ENCODE measurements at regions not wholly inside any gene's neighbourhood (a gene's known extent, or its start where the extent isn't known, plus 50 kb on each side); places are given as distances from the start of the nearest gene placed in this dataset.

DNA sequence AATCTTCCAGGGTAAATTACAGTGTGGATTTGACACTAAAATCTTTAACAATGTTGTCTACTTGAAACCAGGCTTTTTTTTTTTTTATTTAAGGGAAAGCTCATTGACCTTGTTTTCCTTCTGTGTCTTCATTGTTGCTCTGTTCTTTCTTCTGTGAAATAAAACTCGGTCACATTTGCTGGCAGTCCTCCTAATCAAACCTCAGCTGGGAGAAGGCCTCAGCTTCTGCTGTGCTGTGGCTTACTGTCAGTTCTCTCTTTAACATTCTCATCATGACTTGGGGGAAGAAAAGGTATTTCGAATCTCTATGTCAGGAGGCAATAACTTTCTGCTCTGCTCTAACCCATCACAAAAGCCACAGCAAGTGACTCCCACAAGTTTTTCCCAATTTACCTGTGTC, 268.9 kb downstream of the ZNF608 start:
- H3K27ac ChIP-seq (ENCODE audit: insufficient read depth in 1 of 2, low read depth in 1 of 2, low read length in 2 of 2, poor library complexity in 1 of 2, severe bottlenecking in 2 of 2), result no peak overlapping the region
- no peaks in the 10 kb centered on the region for H3K9me3 ChIP-seq (ENCODE audit: control extremely low read depth in 1 of 5, control insufficient read depth in 4 of 5, insufficient read depth in 2 of 5, low read depth in 1 of 5, low read length in 4 of 5)
- ChIA-PET POLR2A (no interaction called here), CTCF (no interaction called here)
- H3K36me3 ChIP-seq (ENCODE audit: control insufficient read depth in 4 of 4, insufficient read depth in 4 of 4, low read length in 3 of 4), result no peaks in the 10 kb centered on the region
- H3K27me3 ChIP-seq (replicated peaks in 2 of 5; ENCODE audit: control insufficient read depth in 4 of 5, insufficient read depth in 5 of 5, low read length in 4 of 5), result no peaks in the 10 kb centered on the region
- no peaks in the 10 kb centered on the region for H3K4me1 ChIP-seq (ENCODE audit: control extremely low read depth in 1 of 4, control insufficient read depth in 4 of 4, insufficient read depth in 4 of 4, low read length in 3 of 4)
- H3K4me3 ChIP-seq (ENCODE audit: control insufficient read depth in 1 of 7, extremely low read depth in 1 of 7, insufficient read depth in 4 of 7, low read depth in 2 of 7, low read length in 6 of 7), result no peak overlapping the region
- DNase-seq, result no peak
- WGBS (ENCODE audit: insufficient coverage), result 71% methylated on average over 1 of the region's 2 CpGs

- 83% methylated on average over 1 of the region's 1 CpG for whole genome bisulfite sequencing (ENCODE audit: insufficient coverage)
- no peak overlapping the region for H3K4me3 ChIP-seq (ENCODE audit: control insufficient read depth in 1 of 7, extremely low read depth in 1 of 7, insufficient read depth in 4 of 7, low read depth in 2 of 7, low read length in 6 of 7)
- ChIA-PET CTCF (no interaction called here), POLR2A (no interaction called here)
- no peaks in the 10 kb centered on the region for H3K9me3 ChIP-seq (ENCODE audit: control extremely low read depth in 1 of 5, control insufficient read depth in 4 of 5, insufficient read depth in 2 of 5, low read depth in 1 of 5, low read length in 4 of 5)
- no peak overlapping the region for H3K27ac ChIP-seq (ENCODE audit: insufficient read depth in 1 of 2, low read depth in 1 of 2, low read length in 2 of 2, poor library complexity in 1 of 2, severe bottlenecking in 2 of 2)
- DNase-seq, result no peak
- H3K4me1 ChIP-seq (ENCODE audit: control extremely low read depth in 1 of 4, control insufficient read depth in 4 of 4, insufficient read depth in 4 of 4, low read length in 3 of 4), result no peaks in the 10 kb centered on the region
- H3K27me3 ChIP-seq (replicated peaks in 2 of 5; ENCODE audit: control insufficient read depth in 4 of 5, insufficient read depth in 5 of 5, low read length in 4 of 5), result no peaks in the 10 kb centered on the region
- H3K36me3 ChIP-seq (ENCODE audit: control insufficient read depth in 4 of 4, insufficient read depth in 4 of 4, low read length in 3 of 4), result no peaks in the 10 kb centered on the region
Measured at GRCh38 chr5:124477062-124477461, 269.4 kb downstream of the ZNF608 start.

DNA sequence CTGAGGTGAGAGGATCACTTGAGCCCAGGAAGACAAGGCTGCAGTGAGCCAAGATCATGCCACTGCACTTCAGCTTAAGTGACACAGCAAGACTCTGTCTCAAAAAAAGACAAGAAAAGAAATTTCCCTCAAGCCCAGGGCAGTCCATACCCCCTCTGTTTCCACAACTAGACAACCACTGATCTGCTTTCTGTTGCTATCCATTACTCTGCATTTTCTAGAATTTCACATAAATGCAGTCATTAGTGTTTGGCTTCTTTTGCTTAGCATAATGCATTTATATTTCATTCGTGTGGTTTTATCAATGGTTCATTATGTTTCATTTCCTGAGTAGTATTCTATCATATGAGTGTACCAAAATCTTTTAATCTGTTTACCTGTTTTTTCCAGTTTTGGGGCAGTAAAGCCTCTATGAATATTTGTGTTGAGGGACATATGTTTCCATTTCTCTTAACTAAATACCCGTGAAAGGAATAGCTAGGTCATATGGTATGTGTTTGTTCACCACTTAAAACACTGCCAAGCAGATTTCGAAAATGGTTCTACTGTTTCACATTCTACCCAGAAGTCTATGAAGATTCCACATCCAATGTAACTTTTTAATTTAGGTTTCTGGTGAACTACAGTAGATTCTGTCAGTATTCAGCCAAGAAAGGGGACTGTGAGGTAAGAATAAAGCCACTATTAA, 271.8 kb downstream of the ZNF608 start:
- no peak for DNase-seq
- no CpG with 5 or more reads among the region's 3 CpGs for WGBS (ENCODE audit: insufficient coverage)
- POLR2A ChIA-PET, result no interaction called here
- H3K36me3 ChIP-seq (ENCODE audit: control insufficient read depth in 4 of 4, insufficient read depth in 4 of 4, low read length in 3 of 4), result no peaks in the 10 kb centered on the region
- H3K27ac ChIP-seq (ENCODE audit: insufficient read depth in 1 of 2, low read depth in 1 of 2, low read length in 2 of 2, poor library complexity in 1 of 2, severe bottlenecking in 2 of 2), result no peak overlapping the region
- CTCF ChIA-PET, result interaction anchor here (1.1 kb wide), 1 partner anchor 11 kb away, joined by 3 read pairs; no protein-coding TSS in a partner anchor
- no peak overlapping the region for H3K4me3 ChIP-seq (ENCODE audit: control insufficient read depth in 1 of 7, extremely low read depth in 1 of 7, insufficient read depth in 4 of 7, low read depth in 2 of 7, low read length in 6 of 7)
- H3K9me3 ChIP-seq (ENCODE audit: control extremely low read depth in 1 of 5, control insufficient read depth in 4 of 5, insufficient read depth in 2 of 5, low read depth in 1 of 5, low read length in 4 of 5), result no peaks in the 10 kb centered on the region
- H3K27me3 ChIP-seq (replicated peaks in 2 of 5; ENCODE audit: control insufficient read depth in 4 of 5, insufficient read depth in 5 of 5, low read length in 4 of 5), result no peaks in the 10 kb centered on the region
- H3K4me1 ChIP-seq (ENCODE audit: control extremely low read depth in 1 of 4, control insufficient read depth in 4 of 4, insufficient read depth in 4 of 4, low read length in 3 of 4), result no peaks in the 10 kb centered on the region

- ChIA-PET POLR2A (no interaction called here), CTCF (interaction anchor here (1.0 to 1.2 kb wide), 2 partner anchors 11 to 14 kb away, joined by 3 read pairs; no protein-coding TSS in a partner anchor)
- Histone ChIP-seq H3K9me3 (ENCODE audit: control extremely low read depth in 1 of 5, control insufficient read depth in 4 of 5, insufficient read depth in 2 of 5, low read depth in 1 of 5, low read length in 4 of 5) (peaks cover 0 to 1% (median 0%) of the 10 kb centered on the region in 5 experiments), H3K4me3 (ENCODE audit: control insufficient read depth in 1 of 7, extremely low read depth in 1 of 7, insufficient read depth in 4 of 7, low read depth in 2 of 7, low read length in 6 of 7) (no peak overlapping the region), H3K27me3 (replicated peaks in 2 of 5; ENCODE audit: control insufficient read depth in 4 of 5, insufficient read depth in 5 of 5, low read length in 4 of 5) (no peaks in the 10 kb centered on the region), H3K27ac (ENCODE audit: insufficient read depth in 1 of 2, low read depth in 1 of 2, low read length in 2 of 2, poor library complexity in 1 of 2, severe bottlenecking in 2 of 2) (no peak overlapping the region), H3K36me3 (ENCODE audit: control insufficient read depth in 4 of 4, insufficient read depth in 4 of 4, low read length in 3 of 4) (no peaks in the 10 kb centered on the region), H3K4me1 (ENCODE audit: control extremely low read depth in 1 of 4, control insufficient read depth in 4 of 4, insufficient read depth in 4 of 4, low read length in 3 of 4) (no peaks in the 10 kb centered on the region)
- no peak for DNase-seq
- WGBS (ENCODE audit: insufficient coverage), result 93% methylated on average over 3 of the region's 5 CpGs
Measured at GRCh38 chr5:124468671-124469411, 277.6 kb downstream of the ZNF608 start.

DNA sequence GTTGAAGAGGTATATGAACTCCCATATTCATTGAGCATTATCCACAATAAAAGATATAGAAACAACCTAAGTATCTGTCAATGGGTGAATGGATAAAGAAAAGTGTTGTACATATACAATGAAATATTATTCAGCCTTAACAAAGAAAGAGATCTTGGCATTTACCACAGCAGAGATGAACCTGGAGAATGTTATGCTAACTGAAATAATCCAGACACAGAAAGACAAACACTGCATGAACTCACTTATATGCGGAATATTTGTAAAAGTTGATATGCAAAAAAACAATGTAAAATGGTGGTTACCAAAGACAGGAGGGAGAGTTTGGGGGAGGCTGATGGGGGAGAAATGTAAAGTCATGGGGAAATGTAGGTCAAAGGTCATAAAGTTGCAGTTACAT, 278.7 kb downstream of the ZNF608 start:
- no peak for DNase-seq
- POLR2A ChIA-PET, result no interaction called here
- Histone ChIP-seq H3K9me3 (ENCODE audit: control extremely low read depth in 1 of 5, control insufficient read depth in 4 of 5, insufficient read depth in 2 of 5, low read depth in 1 of 5, low read length in 4 of 5) (peaks cover 0 to 8% (median 0%) of the 10 kb centered on the region in 5 experiments), H3K27ac (ENCODE audit: insufficient read depth in 1 of 2, low read depth in 1 of 2, low read length in 2 of 2, poor library complexity in 1 of 2, severe bottlenecking in 2 of 2) (no peak overlapping the region), H3K4me3 (ENCODE audit: control insufficient read depth in 1 of 7, extremely low read depth in 1 of 7, insufficient read depth in 4 of 7, low read depth in 2 of 7, low read length in 6 of 7) (no peak overlapping the region), H3K4me1 (ENCODE audit: control extremely low read depth in 1 of 4, control insufficient read depth in 4 of 4, insufficient read depth in 4 of 4, low read length in 3 of 4) (no peaks in the 10 kb centered on the region), H3K27me3 (replicated peaks in 2 of 5; ENCODE audit: control insufficient read depth in 4 of 5, insufficient read depth in 5 of 5, low read length in 4 of 5) (no peaks in the 10 kb centered on the region), H3K36me3 (ENCODE audit: control insufficient read depth in 4 of 4, insufficient read depth in 4 of 4, low read length in 3 of 4) (no peaks in the 10 kb centered on the region)
- CTCF ChIA-PET, result no interaction called here
- WGBS (ENCODE audit: insufficient coverage), result 100% methylated on average over 1 of the region's 1 CpG

GRCh38 chr5:124466011-124466410, 280.4 kb downstream of the ZNF608 start:
- Histone ChIP-seq H3K36me3 (ENCODE audit: control insufficient read depth in 4 of 4, insufficient read depth in 4 of 4, low read length in 3 of 4) (no peaks in the 10 kb centered on the region), H3K27me3 (replicated peaks in 2 of 5; ENCODE audit: control insufficient read depth in 4 of 5, insufficient read depth in 5 of 5, low read length in 4 of 5) (no peaks in the 10 kb centered on the region), H3K4me1 (ENCODE audit: control extremely low read depth in 1 of 4, control insufficient read depth in 4 of 4, insufficient read depth in 4 of 4, low read length in 3 of 4) (no peaks in the 10 kb centered on the region), H3K9me3 (ENCODE audit: control extremely low read depth in 1 of 5, control insufficient read depth in 4 of 5, insufficient read depth in 2 of 5, low read depth in 1 of 5, low read length in 4 of 5) (peaks cover 0 to 8% (median 0%) of the 10 kb centered on the region in 5 experiments), H3K4me3 (ENCODE audit: control insufficient read depth in 1 of 7, extremely low read depth in 1 of 7, insufficient read depth in 4 of 7, low read depth in 2 of 7, low read length in 6 of 7) (no peak overlapping the region), H3K27ac (ENCODE audit: insufficient read depth in 1 of 2, low read depth in 1 of 2, low read length in 2 of 2, poor library complexity in 1 of 2, severe bottlenecking in 2 of 2) (no peak overlapping the region)
- DNase-seq, result no peak
- 100% methylated on average over 1 of the region's 4 CpGs for WGBS (ENCODE audit: insufficient coverage)
- ChIA-PET CTCF (interaction anchor here (1.0 kb wide), 1 partner anchor 10 kb away, joined by 3 read pairs; no protein-coding TSS in a partner anchor), POLR2A (no interaction called here)

GRCh38 chr5:124463851-124464250, 282.6 kb downstream of the ZNF608 start:
- Histone ChIP-seq H3K27ac (ENCODE audit: insufficient read depth in 1 of 2, low read depth in 1 of 2, low read length in 2 of 2, poor library complexity in 1 of 2, severe bottlenecking in 2 of 2) (no peak overlapping the region), H3K9me3 (ENCODE audit: control extremely low read depth in 1 of 5, control insufficient read depth in 4 of 5, insufficient read depth in 2 of 5, low read depth in 1 of 5, low read length in 4 of 5) (peaks cover 1 to 21% (median 3%) of the 10 kb centered on the region in 5 experiments), H3K36me3 (ENCODE audit: control insufficient read depth in 4 of 4, insufficient read depth in 4 of 4, low read length in 3 of 4) (no peaks in the 10 kb centered on the region), H3K4me1 (ENCODE audit: control extremely low read depth in 1 of 4, control insufficient read depth in 4 of 4, insufficient read depth in 4 of 4, low read length in 3 of 4) (no peaks in the 10 kb centered on the region), H3K4me3 (ENCODE audit: control insufficient read depth in 1 of 7, extremely low read depth in 1 of 7, insufficient read depth in 4 of 7, low read depth in 2 of 7, low read length in 6 of 7) (no peak overlapping the region), H3K27me3 (replicated peaks in 2 of 5; ENCODE audit: control insufficient read depth in 4 of 5, insufficient read depth in 5 of 5, low read length in 4 of 5) (no peaks in the 10 kb centered on the region)
- ChIA-PET CTCF (interaction anchor here (0.9 kb wide), 1 partner anchor 10 kb away, joined by 3 read pairs; no protein-coding TSS in a partner anchor), POLR2A (no interaction called here)
- no peak for DNase-seq
- WGBS (ENCODE audit: insufficient coverage), result 100% methylated on average over 2 of the region's 3 CpGs

Measured in common myeloid progenitor, CD34-positive (primary cell).